ENCODE measurements at regions not wholly inside any gene's neighbourhood (a gene's known extent, or its start where the extent isn't known, plus 50 kb on each side); places are given as distances from the start of the nearest gene placed in this dataset.

GRCh38 chr16:66231452-66232160, 134.9 kb upstream of the CDH5 start:
- H3K27me3 ChIP-seq (ENCODE audit: control insufficient read depth, insufficient read depth, low read length), result no peaks in the 10 kb centered on the region
- no peak overlapping the region for H3K27ac ChIP-seq (ENCODE audit: low read length)
- no peak overlapping the region for H3K4me3 ChIP-seq (ENCODE audit: low read length)
- no peaks in the 10 kb centered on the region for H3K36me3 ChIP-seq (ENCODE audit: control insufficient read depth, low read depth, low read length)
- H3K9ac ChIP-seq (ENCODE audit: low read length), result no peak overlapping the region
- no peaks in the 10 kb centered on the region for H3K4me1 ChIP-seq (ENCODE audit: control insufficient read depth, low read depth, low read length)
- no peaks in the 10 kb centered on the region for H3K9me3 ChIP-seq (ENCODE audit: control insufficient read depth, low read depth, low read length)

GRCh38 chr16:66229651-66230050, 136.8 kb upstream of the CDH5 start:
- no peaks in the 10 kb centered on the region for H3K4me1 ChIP-seq (ENCODE audit: control insufficient read depth, low read depth, low read length)
- no peaks in the 10 kb centered on the region for H3K36me3 ChIP-seq (ENCODE audit: control insufficient read depth, low read depth, low read length)
- H3K27me3 ChIP-seq (ENCODE audit: control insufficient read depth, insufficient read depth, low read length), result no peaks in the 10 kb centered on the region
- H3K9me3 ChIP-seq (ENCODE audit: control insufficient read depth, low read depth, low read length), result no peaks in the 10 kb centered on the region
- no peak overlapping the region for H3K4me3 ChIP-seq (ENCODE audit: low read length)
- no peak overlapping the region for H3K9ac ChIP-seq (ENCODE audit: low read length)
- no peak overlapping the region for H3K27ac ChIP-seq (ENCODE audit: low read length)

- Histone ChIP-seq H3K27me3 (ENCODE audit: control insufficient read depth, insufficient read depth, low read length) (no peaks in the 10 kb centered on the region), H3K4me1 (ENCODE audit: control insufficient read depth, low read depth, low read length) (no peaks in the 10 kb centered on the region), H3K36me3 (ENCODE audit: control insufficient read depth, low read depth, low read length) (no peaks in the 10 kb centered on the region), H3K9ac (ENCODE audit: low read length) (no peak overlapping the region), H3K9me3 (ENCODE audit: control insufficient read depth, low read depth, low read length) (no peaks in the 10 kb centered on the region), H3K4me3 (ENCODE audit: low read length) (no peak overlapping the region), H3K27ac (ENCODE audit: low read length) (no peak overlapping the region)
Observed at GRCh38 chr16:66228792-66229191, 137.7 kb upstream of the CDH5 start.

- no peak overlapping the region for H3K9ac ChIP-seq (ENCODE audit: low read length)
- H3K27ac ChIP-seq (ENCODE audit: low read length), result no peak overlapping the region
- no peaks in the 10 kb centered on the region for H3K9me3 ChIP-seq (ENCODE audit: control insufficient read depth, low read depth, low read length)
- no peaks in the 10 kb centered on the region for H3K36me3 ChIP-seq (ENCODE audit: control insufficient read depth, low read depth, low read length)
- no peaks in the 10 kb centered on the region for H3K27me3 ChIP-seq (ENCODE audit: control insufficient read depth, insufficient read depth, low read length)
- no peak overlapping the region for H3K4me3 ChIP-seq (ENCODE audit: low read length)
- no peaks in the 10 kb centered on the region for H3K4me1 ChIP-seq (ENCODE audit: control insufficient read depth, low read depth, low read length)
Observed at GRCh38 chr16:66227766-66228530, 138.5 kb upstream of the CDH5 start.

GRCh38 chr16:66226762-66227161, 139.7 kb upstream of the CDH5 start:
- no peaks in the 10 kb centered on the region for H3K4me1 ChIP-seq (ENCODE audit: control insufficient read depth, low read depth, low read length)
- no peak overlapping the region for H3K4me3 ChIP-seq (ENCODE audit: low read length)
- H3K27ac ChIP-seq (ENCODE audit: low read length), result no peak overlapping the region
- H3K9me3 ChIP-seq (ENCODE audit: control insufficient read depth, low read depth, low read length), result no peaks in the 10 kb centered on the region
- H3K9ac ChIP-seq (ENCODE audit: low read length), result no peak overlapping the region
- no peaks in the 10 kb centered on the region for H3K36me3 ChIP-seq (ENCODE audit: control insufficient read depth, low read depth, low read length)
- H3K27me3 ChIP-seq (ENCODE audit: control insufficient read depth, insufficient read depth, low read length), result no peaks in the 10 kb centered on the region

GRCh38 chr16:66225696-66226095, 140.8 kb upstream of the CDH5 start:
- Histone ChIP-seq H3K27ac (ENCODE audit: low read length) (no peak overlapping the region), H3K36me3 (ENCODE audit: control insufficient read depth, low read depth, low read length) (no peaks in the 10 kb centered on the region), H3K4me1 (ENCODE audit: control insufficient read depth, low read depth, low read length) (no peaks in the 10 kb centered on the region), H3K4me3 (ENCODE audit: low read length) (no peak overlapping the region), H3K27me3 (ENCODE audit: control insufficient read depth, insufficient read depth, low read length) (no peaks in the 10 kb centered on the region), H3K9me3 (ENCODE audit: control insufficient read depth, low read depth, low read length) (no peaks in the 10 kb centered on the region), H3K9ac (ENCODE audit: low read length) (no peak overlapping the region)

GRCh38 chr16:66224626-66225025, 141.9 kb upstream of the CDH5 start:
- Histone ChIP-seq H3K9me3 (ENCODE audit: control insufficient read depth, low read depth, low read length) (no peaks in the 10 kb centered on the region), H3K36me3 (ENCODE audit: control insufficient read depth, low read depth, low read length) (no peaks in the 10 kb centered on the region), H3K4me3 (ENCODE audit: low read length) (no peak overlapping the region), H3K27ac (ENCODE audit: low read length) (no peak overlapping the region), H3K4me1 (ENCODE audit: control insufficient read depth, low read depth, low read length) (no peaks in the 10 kb centered on the region), H3K27me3 (ENCODE audit: control insufficient read depth, insufficient read depth, low read length) (no peaks in the 10 kb centered on the region), H3K9ac (ENCODE audit: low read length) (no peak overlapping the region)

- Histone ChIP-seq H3K27me3 (ENCODE audit: control insufficient read depth, insufficient read depth, low read length) (no peaks in the 10 kb centered on the region), H3K9me3 (ENCODE audit: control insufficient read depth, low read depth, low read length) (no peaks in the 10 kb centered on the region), H3K9ac (ENCODE audit: low read length) (no peak overlapping the region), H3K4me1 (ENCODE audit: control insufficient read depth, low read depth, low read length) (no peaks in the 10 kb centered on the region), H3K4me3 (ENCODE audit: low read length) (no peak overlapping the region), H3K27ac (ENCODE audit: low read length) (no peak overlapping the region), H3K36me3 (ENCODE audit: control insufficient read depth, low read depth, low read length) (no peaks in the 10 kb centered on the region)
Observed at GRCh38 chr16:66224186-66224585, 142.3 kb upstream of the CDH5 start.

GRCh38 chr16:66223176-66223780, 143.2 kb upstream of the CDH5 start:
- Histone ChIP-seq H3K27ac (ENCODE audit: low read length) (no peak overlapping the region), H3K9me3 (ENCODE audit: control insufficient read depth, low read depth, low read length) (no peaks in the 10 kb centered on the region), H3K27me3 (ENCODE audit: control insufficient read depth, insufficient read depth, low read length) (no peaks in the 10 kb centered on the region), H3K4me3 (ENCODE audit: low read length) (no peak overlapping the region), H3K9ac (ENCODE audit: low read length) (no peak overlapping the region), H3K4me1 (ENCODE audit: control insufficient read depth, low read depth, low read length) (no peaks in the 10 kb centered on the region), H3K36me3 (ENCODE audit: control insufficient read depth, low read depth, low read length) (no peaks in the 10 kb centered on the region)

- H3K4me1 ChIP-seq (ENCODE audit: control insufficient read depth, low read depth, low read length), result no peaks in the 10 kb centered on the region
- H3K9ac ChIP-seq (ENCODE audit: low read length), result no peak overlapping the region
- no peaks in the 10 kb centered on the region for H3K9me3 ChIP-seq (ENCODE audit: control insufficient read depth, low read depth, low read length)
- H3K4me3 ChIP-seq (ENCODE audit: low read length), result no peak overlapping the region
- no peaks in the 10 kb centered on the region for H3K36me3 ChIP-seq (ENCODE audit: control insufficient read depth, low read depth, low read length)
- H3K27me3 ChIP-seq (ENCODE audit: control insufficient read depth, insufficient read depth, low read length), result no peaks in the 10 kb centered on the region
- H3K27ac ChIP-seq (ENCODE audit: low read length), result no peak overlapping the region
Observed at GRCh38 chr16:66222756-66223155, 143.7 kb upstream of the CDH5 start.

- H3K27me3 ChIP-seq (ENCODE audit: control insufficient read depth, insufficient read depth, low read length), result no peaks in the 10 kb centered on the region
- H3K9ac ChIP-seq (ENCODE audit: low read length), result no peak overlapping the region
- no peaks in the 10 kb centered on the region for H3K4me1 ChIP-seq (ENCODE audit: control insufficient read depth, low read depth, low read length)
Observed at GRCh38 chr16:66220702-66221101, 145.8 kb upstream of the CDH5 start.

More at GRCh38 chr16:66220702-66221101, 145.8 kb upstream of the CDH5 start:
- Histone ChIP-seq H3K27ac (ENCODE audit: low read length) (no peak overlapping the region), H3K9me3 (ENCODE audit: control insufficient read depth, low read depth, low read length) (no peaks in the 10 kb centered on the region), H3K36me3 (ENCODE audit: control insufficient read depth, low read depth, low read length) (no peaks in the 10 kb centered on the region), H3K4me3 (ENCODE audit: low read length) (no peak overlapping the region)
